ENCODE measurements at regions not wholly inside any gene's neighbourhood (a gene's known extent, or its start where the extent isn't known, plus 50 kb on each side); places are given as distances from the start of the nearest gene placed in this dataset.

GRCh38 chr6:105748737-105749161 is 337.4 kb upstream of the PRDM1 start:
- no TSS peak for BruUV-seq (replicated peaks)
- FAIRE-seq (no peak), DNase-seq (ENCODE audit: low spot score) (no peak), ATAC-seq (no peak)
- intact Hi-C loops (cut with micrococcal nuclease; ENCODE audit: unreplicated experiment) = no loop called here
- H3K27me3 ChIP-seq (ENCODE audit: control insufficient read depth in 1 of 2, insufficient read depth in 2 of 2, low read length in 2 of 2) = peaks cover 0 to 5% of the 10 kb centered on the region in 2 experiments; a peak in 2 of 5 replicates
- ChIA-PET POLR2A (no interaction called here), CTCF (ENCODE audit: low intra/inter-chr PET ratio, low total read pairs) (no interaction called here)
- no peaks in the 10 kb centered on the region for H3K79me2 ChIP-seq (ENCODE audit: insufficient read depth, low read length)
- TF ChIP-seq, protein P1, sequence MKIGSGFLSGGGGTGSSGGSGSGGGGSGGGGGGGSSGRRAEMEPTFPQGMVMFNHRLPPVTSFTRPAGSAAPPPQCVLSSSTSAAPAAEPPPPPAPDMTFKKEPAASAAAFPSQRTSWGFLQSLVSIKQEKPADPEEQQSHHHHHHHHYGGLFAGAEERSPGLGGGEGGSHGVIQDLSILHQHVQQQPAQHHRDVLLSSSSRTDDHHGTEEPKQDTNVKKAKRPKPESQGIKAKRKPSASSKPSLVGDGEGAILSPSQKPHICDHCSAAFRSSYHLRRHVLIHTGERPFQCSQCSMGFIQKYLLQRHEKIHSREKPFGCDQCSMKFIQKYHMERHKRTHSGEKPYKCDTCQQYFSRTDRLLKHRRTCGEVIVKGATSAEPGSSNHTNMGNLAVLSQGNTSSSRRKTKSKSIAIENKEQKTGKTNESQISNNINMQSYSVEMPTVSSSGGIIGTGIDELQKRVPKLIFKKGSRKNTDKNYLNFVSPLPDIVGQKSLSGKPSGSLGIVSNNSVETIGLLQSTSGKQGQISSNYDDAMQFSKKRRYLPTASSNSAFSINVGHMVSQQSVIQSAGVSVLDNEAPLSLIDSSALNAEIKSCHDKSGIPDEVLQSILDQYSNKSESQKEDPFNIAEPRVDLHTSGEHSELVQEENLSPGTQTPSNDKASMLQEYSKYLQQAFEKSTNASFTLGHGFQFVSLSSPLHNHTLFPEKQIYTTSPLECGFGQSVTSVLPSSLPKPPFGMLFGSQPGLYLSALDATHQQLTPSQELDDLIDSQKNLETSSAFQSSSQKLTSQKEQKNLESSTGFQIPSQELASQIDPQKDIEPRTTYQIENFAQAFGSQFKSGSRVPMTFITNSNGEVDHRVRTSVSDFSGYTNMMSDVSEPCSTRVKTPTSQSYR (CRISPR knock-in tag; IDR thresholded peaks at IDR 0.05; ENCODE audit: borderline replicate concordance) = no peak
- TF ChIP-seq IRF2 (CRISPR knock-in tag; IDR thresholded peaks at IDR 0.05) (no peak), ZNF274 (CRISPR knock-in tag; IDR thresholded peaks at IDR 0.05) (no peak), ZNF510 (CRISPR knock-in tag; IDR thresholded peaks at IDR 0.05; ENCODE audit: low read depth) (no peak), MLXIP (CRISPR knock-in tag; IDR thresholded peaks at IDR 0.05; ENCODE audit: borderline replicate concordance) (no peak), ZNF772 (CRISPR knock-in tag; IDR thresholded peaks at IDR 0.05) (no peak)
- TF ChIP-seq, protein P2, sequence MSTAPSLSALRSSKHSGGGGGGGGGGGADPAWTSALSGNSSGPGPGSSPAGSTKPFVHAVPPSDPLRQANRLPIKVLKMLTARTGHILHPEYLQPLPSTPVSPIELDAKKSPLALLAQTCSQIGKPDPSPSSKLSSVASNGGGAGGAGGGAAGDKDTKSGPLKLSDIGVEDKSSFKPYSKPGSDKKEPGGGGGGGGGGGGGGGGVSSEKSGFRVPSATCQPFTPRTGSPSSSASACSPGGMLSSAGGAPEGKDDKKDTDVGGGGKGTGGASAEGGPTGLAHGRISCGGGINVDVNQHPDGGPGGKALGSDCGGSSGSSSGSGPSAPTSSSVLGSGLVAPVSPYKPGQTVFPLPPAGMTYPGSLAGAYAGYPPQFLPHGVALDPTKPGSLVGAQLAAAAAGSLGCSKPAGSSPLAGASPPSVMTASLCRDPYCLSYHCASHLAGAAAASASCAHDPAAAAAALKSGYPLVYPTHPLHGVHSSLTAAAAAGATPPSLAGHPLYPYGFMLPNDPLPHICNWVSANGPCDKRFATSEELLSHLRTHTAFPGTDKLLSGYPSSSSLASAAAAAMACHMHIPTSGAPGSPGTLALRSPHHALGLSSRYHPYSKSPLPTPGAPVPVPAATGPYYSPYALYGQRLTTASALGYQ (CRISPR knock-in tag; IDR thresholded peaks at IDR 0.05) = no peak
- TF ChIP-seq, protein P3, sequence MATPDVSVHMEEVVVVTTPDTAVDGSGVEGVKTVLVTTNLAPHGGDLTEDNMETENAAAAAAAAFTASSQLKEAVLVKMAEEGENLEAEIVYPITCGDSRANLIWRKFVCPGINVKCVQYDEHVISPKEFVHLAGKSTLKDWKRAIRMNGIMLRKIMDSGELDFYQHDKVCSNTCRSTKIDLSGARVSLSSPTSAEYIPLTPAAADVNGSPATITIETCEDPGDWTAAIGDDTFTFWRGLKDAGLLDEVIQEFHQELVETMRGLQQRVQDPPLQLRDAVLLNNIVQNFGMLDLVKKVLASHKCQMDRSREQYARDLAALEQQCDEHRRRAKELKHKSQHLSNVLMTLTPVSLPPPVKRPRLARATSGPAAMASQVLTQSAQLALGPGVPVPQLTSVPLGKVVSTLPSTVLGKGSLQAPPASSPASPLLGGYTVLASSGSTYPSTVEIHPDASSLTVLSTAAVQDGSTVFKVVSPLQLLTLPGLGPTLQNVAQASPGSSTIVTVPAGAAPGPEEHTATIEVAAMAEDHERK (CRISPR knock-in tag; IDR thresholded peaks at IDR 0.05; ENCODE audit: low read depth) = no peak
- H3K9me3 ChIP-seq (ENCODE audit: low read length) = no peaks in the 10 kb centered on the region
- no peak overlapping the region for H3K4me3 ChIP-seq (replicated peaks in 1 of 3; ENCODE audit: insufficient read depth in 1 of 3, low read depth in 2 of 3, low read length in 3 of 3)
- in situ Hi-C loops (cut with HindIII; ENCODE audit: extremely low pct_ligation_motif_present, low pct_unique_long_range_greater_than_20kb) = loop anchor here (25.0 kb wide), 1 partner anchor 464 kb away; no protein-coding TSS in a partner anchor
- no peak overlapping the region for H3K27ac ChIP-seq (ENCODE audit: extremely low read length, insufficient read depth, low read length)
- no peak overlapping the region for H3K9ac ChIP-seq (ENCODE audit: insufficient read depth, low read depth, low read length)
- H3K4me1 ChIP-seq (ENCODE audit: insufficient read depth, low read length) = no peaks in the 10 kb centered on the region
- 14% methylated on average over 5 of the region's 6 CpGs for WGBS (ENCODE audit: low lambda C conversion rate)
- H3K4me2 ChIP-seq (ENCODE audit: low read depth, low read length) = no peak overlapping the region
- H3K36me3 ChIP-seq (replicated peaks in 1 of 2; ENCODE audit: control insufficient read depth in 1 of 2, insufficient read depth in 2 of 2, low read length in 2 of 2) = no peaks in the 10 kb centered on the region
- no peaks in the 10 kb centered on the region for H4K20me1 ChIP-seq (ENCODE audit: insufficient read depth, low read length)
- no peak overlapping the region for H2AFZ ChIP-seq (ENCODE audit: low read length)
